K562 (cell line): ENCODE measurements at regions not wholly inside any gene's neighbourhood (a gene's known extent, or its start where the extent isn't known, plus 50 kb on each side); places are given as distances from the start of the nearest gene placed in this dataset.

ENCODE experiments used
- ATAC-seq: fragments of 200-7000 bp; cut with Tn5 transposase; 3 replicates; pipeline ENCODE4 v1.9.1; 2020; ENCODE audit warnings: moderate library complexity
- BruUV-seq: library from RNA; stranded (reverse); fragments of 400-500 nt; replicated peaks from 2 replicates; lab custom pipeline; 2021; lab: Mats Ljungman, UMichigan
- CTCF ChIA-PET: fragments of 300-600 bp; formaldehyde crosslinking; extraction: SDS; loops from one replicate; lab custom pipeline; 2021; ENCODE audit warnings: low intra/inter-chr PET ratio; lab: Yijun Ruan, JAX
- POLR2A ChIA-PET: fragments of 300-600, 350-650 bp; sonication (Branson Sonifier 250); formaldehyde crosslinking; extraction: SDS; loops from one replicate; lab custom pipeline; 2021; ENCODE audit warnings: antibody characterized with exemption, inconsistent platforms; lab: Yijun Ruan, JAX
- DNase-seq, 4 experiments: peaks; one replicate each; pipeline versions ENCODE4 v3.0.0 to v3.0.0-alpha.2; 2011 to 2018; ENCODE audit warnings: low spot score in 3 of 4, mixed read lengths in 3 of 4; ENCODE audit errors: extremely low read depth in 1 of 4
- FAIRE-seq: peaks from 2 replicates; lab custom pipeline; 2011; peaks lifted over from hg19 to GRCh38; lab: Jason Lieb, UNC
- H2AFZ ChIP-seq: 2 replicates; pipeline ENCODE4 v1.6.0; 2011; ENCODE audit warnings: low read depth, low read length, control low read depth, inconsistent platforms
- H3K27ac ChIP-seq: fragments of 200-600 bp; 3 replicates; pipeline ENCODE4 v1.8.0; 2011; ENCODE audit warnings: low read depth, mild to moderate bottlenecking, control low read depth, inconsistent platforms, low read length, moderate library complexity, mixed read lengths; ENCODE audit errors: extremely low read depth
- H3K27me3 ChIP-seq, 2 experiments: fragments of 300-600 bp in 1 of 2; 2 replicates in 1 of 2; 3 replicates in 1 of 2; pipeline versions ENCODE4 v1.6.0 to v1.8.0; 2011; ENCODE audit warnings: inconsistent platforms in 2 of 2, low read length in 2 of 2, mild to moderate bottlenecking in 1 of 2, mixed read lengths in 1 of 2, moderate library complexity in 1 of 2; ENCODE audit not compliant: control insufficient read depth in 2 of 2, insufficient read depth in 2 of 2
- H3K36me3 ChIP-seq: fragments of 300-600 bp; 3 replicates; pipeline ENCODE4 v1.8.0; 2011; ENCODE audit warnings: mild to moderate bottlenecking, low read length, inconsistent platforms; ENCODE audit not compliant: control insufficient read depth, insufficient read depth
- H3K4me1 ChIP-seq, 2 experiments: fragments of 200-600 bp in 1 of 2; replicated peaks in 1 of 2; 2 replicates in 1 of 2; 3 replicates in 1 of 2; pipeline versions ENCODE4 v1.5.1 to v1.8.0; 2011; ENCODE audit warnings: inconsistent platforms in 2 of 2, low read length in 2 of 2, mild to moderate bottlenecking in 1 of 2, mixed read lengths in 1 of 2, moderate library complexity in 1 of 2; ENCODE audit not compliant: control insufficient read depth in 2 of 2, insufficient read depth in 2 of 2
- H3K4me2 ChIP-seq: 2 replicates; pipeline ENCODE4 v1.6.1; 2011; ENCODE audit warnings: low read length, control low read depth, inconsistent platforms, mixed read lengths; ENCODE audit not compliant: insufficient read depth
- H3K4me3 ChIP-seq: fragments of 200-600 bp; sonication (generic), shearing (Covaris generic); 2 replicates; pipeline ENCODE4 v1.5.1; 2016; ENCODE audit warnings: control low read depth, inconsistent platforms
- H3K79me2 ChIP-seq: fragments of 200-600 bp; 3 replicates; pipeline ENCODE4 v1.8.0; 2011; ENCODE audit warnings: low read length, inconsistent platforms; ENCODE audit not compliant: control insufficient read depth, insufficient read depth
- H3K9ac ChIP-seq, 2 experiments: 2 replicates each; pipeline versions ENCODE4 v1.6.0 to v1.6.1; 2011; ENCODE audit warnings: low read depth in 2 of 2, low read length in 2 of 2, control low read depth in 1 of 2, inconsistent platforms in 1 of 2, mild to moderate bottlenecking in 1 of 2, mixed read lengths in 1 of 2; ENCODE audit not compliant: insufficient read depth in 1 of 2
- H3K9me1 ChIP-seq: one replicate; pipeline ENCODE4 v1.6.0; 2011; ENCODE audit warnings: inconsistent platforms, mild to moderate bottlenecking, low read length, moderate library complexity; ENCODE audit not compliant: control insufficient read depth, insufficient read depth
- H3K9me3 ChIP-seq: replicated peaks from 2 replicates; pipeline ENCODE4 v1.5.1; 2011; ENCODE audit warnings: low read depth, low read length, inconsistent platforms; ENCODE audit not compliant: control insufficient read depth, insufficient read depth
- H4K20me1 ChIP-seq: replicated peaks from 2 replicates; pipeline ENCODE4 v1.6.1; 2011; ENCODE audit warnings: low read length, inconsistent platforms, mixed read lengths; ENCODE audit not compliant: control insufficient read depth, insufficient read depth
- FOS ChIP-seq: IDR thresholded peaks from 3 replicates; pipeline ENCODE4 v1.6.1; 2011; ENCODE audit not compliant: insufficient read length; ENCODE audit errors: extremely low read depth
- HMGXB4 ChIP-seq: sonication (generic); formaldehyde crosslinking; IDR thresholded peaks from 2 replicates; pipeline ENCODE4 v1.8.1; 2023; ENCODE audit warnings: mild to moderate bottlenecking, missing genetic modification reagents
- KLF6 ChIP-seq: fragments of 250-450 bp; sonication (Bioruptor Pico); IDR thresholded peaks from 2 replicates; pipeline ENCODE4 v1.4.0; 2020; ENCODE audit warnings: mild to moderate bottlenecking, moderate library complexity, borderline replicate concordance
- NR2C1 ChIP-seq, 2 experiments: fragments of 450-650 bp; IDR thresholded peaks; 2 replicates each; pipeline ENCODE4 v1.6.1; 2017; ENCODE audit warnings: mild to moderate bottlenecking in 2 of 2, antibody characterized with exemption in 1 of 2, inconsistent platforms in 1 of 2, missing compliant biosample characterization in 1 of 2, missing genetic modification characterization in 1 of 2
- SAFB2 ChIP-seq: fragments of 200-400 bp; formaldehyde crosslinking; IDR thresholded peaks from 2 replicates; pipeline ENCODE4 v1.6.1; 2018; ENCODE audit warnings: borderline replicate concordance, low read length, low read depth, moderate library complexity; ENCODE audit not compliant: severe bottlenecking
- SRSF3 ChIP-seq: fragments of 200-400 bp; formaldehyde crosslinking; IDR thresholded peaks from 2 replicates; pipeline ENCODE4 v1.6.1; 2016; ENCODE audit warnings: mild to moderate bottlenecking, low read length, moderate library complexity; ENCODE audit not compliant: insufficient read depth
- ZMIZ1 ChIP-seq, 2 experiments: fragments of 150-350 bp in 1 of 2; IDR thresholded peaks; 2 replicates each; pipeline ENCODE4 v1.6.1; 2012 to 2016; ENCODE audit warnings: low read depth in 2 of 2, low read length in 2 of 2, mild to moderate bottlenecking in 1 of 2, moderate library complexity in 1 of 2
- ZNF507 ChIP-seq: conservative IDR thresholded peaks from 2 replicates; pipeline ENCODE4 v1.6.1; 2017; ENCODE audit warnings: missing genetic modification characterization, missing compliant biosample characterization
- WGBS: fragments of 100-300 bp; shearing (Covaris generic); methylation state at CpG from one replicate; pipeline ENCODE4 v1.1.6; 2016; ENCODE audit warnings: low coverage, mixed read lengths; ENCODE audit not compliant: insufficient coverage; ENCODE audit errors: missing lambda C conversion rate; 5-methylcytosine and 5-hydroxymethylcytosine counted together
- in situ Hi-C: fragments of 300-500 bp; cut with MboI; formaldehyde crosslinking; loops from 4 replicates; pipeline ENCODE4 v1.15.0; 2018; ENCODE audit warnings: inconsistent platforms, mixed read lengths
- intact Hi-C: fragments of 100-400 bp; cut with micrococcal nuclease; formaldehyde crosslinking; loops from 2 replicates; pipeline ENCODE4 v1.14.2; 2022

GRCh38 chr5:25418978-25419377 lies 774.2 kb upstream of the CDH10 start:
- Histone ChIP-seq H3K27me3 (no peaks in the 10 kb centered on the region), H3K9me3 (no peaks in the 10 kb centered on the region), H3K4me1 (no peaks in the 10 kb centered on the region)
- no peak for FAIRE-seq
- no peak for TF ChIP-seq SRSF3
- TF ChIP-seq FOS = no peak
- no peak for TF ChIP-seq SAFB2
- TF ChIP-seq HMGXB4 = no peak
- no peak for TF ChIP-seq NR2C1 (IDR thresholded peaks at IDR 0.05)
- no peak for TF ChIP-seq NR2C1 (tag; IDR thresholded peaks at IDR 0.05)
- no peak for TF ChIP-seq ZNF507
- TF ChIP-seq ZMIZ1 (IDR thresholded peaks at IDR 0.05; ENCODE audit: low read depth in 2 of 2, low read length in 2 of 2) = no peak
- no peak for TF ChIP-seq KLF6 (CRISPR knock-in tag)
- TF ChIP-seq, all 486 proteins: peak for 0
- intact Hi-C loops = no loop called here
- no peak overlapping the region for H3K4me3 ChIP-seq
- ChIA-PET CTCF (no interaction called here), POLR2A (no interaction called here)
- H3K9me1 ChIP-seq = no peaks in the 10 kb centered on the region
- BruUV-seq = no TSS peak
- no peak overlapping the region for H2AFZ ChIP-seq
- ATAC-seq (no peak), DNase-seq (no peak)
- no peaks in the 10 kb centered on the region for H4K20me1 ChIP-seq
- H3K27ac ChIP-seq = no peak overlapping the region
- WGBS = 3% methylated on average over 3 of the region's 3 CpGs
- no peaks in the 10 kb centered on the region for H3K36me3 ChIP-seq
- no peaks in the 10 kb centered on the region for H3K79me2 ChIP-seq
- in situ Hi-C loops = no loop called here
- no peak overlapping the region for H3K9ac ChIP-seq
- H3K4me2 ChIP-seq = no peak overlapping the region
